ENCODE measurements at regions not wholly inside any gene's neighbourhood (a gene's known extent, or its start where the extent isn't known, plus 50 kb on each side); places are given as distances from the start of the nearest gene placed in this dataset.

DNA sequence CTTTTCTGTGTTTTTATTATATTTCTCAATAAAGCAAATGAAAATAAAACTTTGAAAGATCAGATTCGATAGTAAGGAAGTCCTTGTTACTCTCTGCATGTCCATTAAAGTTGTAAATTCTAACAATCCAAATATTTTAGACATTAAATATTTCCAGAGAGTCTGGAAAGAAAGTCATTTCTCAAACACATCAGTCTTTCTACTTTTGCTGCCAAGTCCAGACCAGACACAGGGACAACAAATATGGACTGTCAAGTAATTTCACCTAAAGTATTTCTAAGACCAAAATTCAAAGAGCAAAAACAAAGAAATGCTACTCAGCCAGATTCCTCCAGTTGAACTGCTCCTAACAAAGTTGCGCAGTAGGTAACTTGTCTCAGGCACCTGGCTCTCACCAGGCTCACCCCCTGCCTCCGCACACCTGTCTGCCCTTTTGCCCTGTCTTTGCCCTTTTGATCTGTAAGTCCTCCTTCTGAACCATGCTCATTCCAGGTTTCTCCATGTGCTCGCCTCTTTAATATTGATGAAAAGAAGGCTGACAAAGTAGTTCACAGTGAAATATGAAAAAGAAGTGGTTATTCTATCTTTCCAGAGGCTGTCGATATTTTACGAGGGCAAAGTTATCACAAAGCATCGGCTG, 300.5 kb downstream of the C7orf25 start:
- Mint-ChIP-seq H3K9me3 (peaks cover 0 to 5% (median 0%) of the 10 kb centered on the region in 3 donors), H3K36me3 (no peaks in the 10 kb centered on the region), H3K4me3 (no peak overlapping the region), H3K27ac (no peak overlapping the region), H3K4me1 (no peaks in the 10 kb centered on the region), H3K27me3 (peaks cover 0 to 3% of the 10 kb centered on the region in 2 donors)
- DNase-seq (no peak), ATAC-seq (replicated peaks in 1 of 4) (no peak)
- Histone ChIP-seq H3K36me3 (ENCODE audit: control insufficient read depth in 2 of 2, extremely low read depth in 1 of 2, insufficient read depth in 1 of 2, low read length in 1 of 2) (no peaks in the 10 kb centered on the region), H3K9me3 (no peaks in the 10 kb centered on the region), H3K27me3 (replicated peaks in 1 of 2; ENCODE audit: control insufficient read depth in 2 of 2, extremely low read depth in 1 of 2, insufficient read depth in 2 of 2, low read length in 1 of 2) (no peaks in the 10 kb centered on the region), H3K27ac (ENCODE audit: low read length) (no peak overlapping the region), H3K4me3 (ENCODE audit: control insufficient read depth in 1 of 2, extremely low read depth in 1 of 2, low read length in 1 of 2) (no peak overlapping the region), H3K4me1 (ENCODE audit: control insufficient read depth in 1 of 2, extremely low read depth in 1 of 2, insufficient read depth in 2 of 2, low read length in 2 of 2) (no peaks in the 10 kb centered on the region)
- 82% methylated on average over 6 of the region's 7 CpGs for WGBS (ENCODE audit: insufficient coverage)
- CTCF ChIA-PET, result no interaction called here
- POLR2A ChIA-PET, result no interaction called here

DNA sequence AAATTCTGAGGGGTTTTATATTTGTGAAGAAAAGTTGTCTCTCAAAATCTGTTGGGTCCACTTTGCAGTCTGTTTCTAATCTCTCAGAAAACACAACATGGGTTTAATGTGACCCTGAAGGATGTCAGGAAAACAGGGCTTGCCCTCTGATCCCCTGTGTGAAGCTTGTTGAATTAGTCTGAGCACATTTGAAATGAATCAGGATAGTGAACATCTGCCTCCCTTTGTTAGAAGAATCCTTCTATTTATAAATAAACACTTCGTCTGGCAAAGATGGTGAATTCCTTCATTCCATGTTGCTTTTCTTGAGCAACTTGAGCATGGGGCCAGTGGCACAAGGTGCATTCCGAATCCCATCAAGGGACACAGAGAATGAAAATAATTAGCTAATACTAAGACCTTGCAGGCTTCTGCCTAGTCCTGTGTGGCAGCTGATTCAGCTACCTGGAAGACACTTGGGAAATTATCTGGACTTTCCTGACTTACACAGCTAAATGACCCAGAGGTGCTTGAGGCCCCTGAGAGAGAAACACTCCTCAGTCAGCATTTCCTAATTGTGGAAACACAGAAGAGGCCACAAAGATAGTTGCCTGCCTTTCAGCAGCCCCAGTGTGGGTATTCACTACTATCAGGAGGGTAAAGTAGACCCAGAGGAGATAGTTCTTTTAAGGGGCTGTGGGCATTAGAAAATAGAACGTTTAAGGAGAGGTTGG, 305.5 kb downstream of the C7orf25 start:
- no peak overlapping the region for H3K27ac ChIP-seq (ENCODE audit: low read length)
- no peaks in the 10 kb centered on the region for H3K27me3 Mint-ChIP-seq
- no peak overlapping the region for H3K4me3 Mint-ChIP-seq
- ChIA-PET POLR2A (no interaction called here), CTCF (no interaction called here)
- no peaks in the 10 kb centered on the region for H3K4me1 Mint-ChIP-seq
- H3K36me3 Mint-ChIP-seq, result no peaks in the 10 kb centered on the region
- H3K4me3 ChIP-seq (ENCODE audit: control insufficient read depth in 1 of 2, extremely low read depth in 1 of 2, low read length in 1 of 2), result no peak overlapping the region
- WGBS (ENCODE audit: insufficient coverage), result 60% methylated on average over 1 of the region's 3 CpGs
- no peak overlapping the region for H3K27ac Mint-ChIP-seq
- H3K27me3 ChIP-seq (replicated peaks in 1 of 2; ENCODE audit: control insufficient read depth in 2 of 2, extremely low read depth in 1 of 2, insufficient read depth in 2 of 2, low read length in 1 of 2), result no peaks in the 10 kb centered on the region
- peaks cover 0 to 7% (median 0%) of the 10 kb centered on the region in 3 donors for H3K9me3 Mint-ChIP-seq
- no peaks in the 10 kb centered on the region for H3K9me3 ChIP-seq
- no peaks in the 10 kb centered on the region for H3K4me1 ChIP-seq (ENCODE audit: control insufficient read depth in 1 of 2, extremely low read depth in 1 of 2, insufficient read depth in 2 of 2, low read length in 2 of 2)
- ATAC-seq (replicated peaks in 1 of 4) (no peak), DNase-seq (no peak)
- H3K36me3 ChIP-seq (ENCODE audit: control insufficient read depth in 2 of 2, extremely low read depth in 1 of 2, insufficient read depth in 1 of 2, low read length in 1 of 2), result no peaks in the 10 kb centered on the region

DNA sequence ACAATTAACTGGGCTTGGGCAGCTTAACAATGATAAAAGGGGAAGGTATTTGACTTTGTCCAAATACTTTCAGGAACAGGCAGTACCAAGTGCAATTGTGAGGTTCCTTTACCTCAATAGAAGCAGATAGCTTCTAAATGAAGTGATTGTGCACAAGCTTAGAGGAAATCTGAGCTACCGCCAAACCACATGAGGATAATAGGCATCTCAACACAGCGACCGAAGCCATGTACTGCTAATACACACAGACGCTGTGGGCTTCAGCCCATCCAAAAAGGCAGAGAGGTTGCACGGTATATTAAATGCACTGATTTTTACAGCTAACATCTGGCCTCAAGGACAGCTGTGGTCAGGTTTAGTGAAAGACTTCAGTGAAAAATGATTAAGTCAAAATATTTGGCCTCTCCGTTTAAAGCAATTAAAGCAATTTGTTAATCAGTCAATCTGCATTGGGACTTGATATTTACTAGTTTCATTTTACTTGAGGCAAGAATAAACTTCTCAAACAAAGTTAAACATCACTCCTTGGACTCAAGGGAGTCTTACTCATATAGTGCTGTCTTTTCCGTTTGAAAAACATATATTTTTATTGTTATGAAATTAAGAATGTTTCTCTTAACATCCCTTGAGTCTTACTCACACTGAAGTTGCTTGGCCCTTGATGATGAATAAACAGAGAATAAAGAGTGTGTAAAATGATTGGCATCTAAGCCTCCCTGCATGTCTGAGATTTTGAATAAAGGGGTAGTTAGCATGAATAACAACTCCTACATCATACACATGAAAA, 306.3 kb downstream of the C7orf25 start:
- ATAC-seq (replicated peaks in 1 of 4) (no peak), DNase-seq (no peak)
- H3K4me3 Mint-ChIP-seq, result no peak overlapping the region
- H3K27me3 Mint-ChIP-seq, result no peaks in the 10 kb centered on the region
- WGBS (ENCODE audit: insufficient coverage), result 94% methylated on average over 3 of the region's 7 CpGs
- no peaks in the 10 kb centered on the region for H3K36me3 ChIP-seq (ENCODE audit: control insufficient read depth in 2 of 2, extremely low read depth in 1 of 2, insufficient read depth in 1 of 2, low read length in 1 of 2)
- peaks cover 0 to 7% (median 0%) of the 10 kb centered on the region in 3 donors for H3K9me3 Mint-ChIP-seq
- ChIA-PET POLR2A (no interaction called here), CTCF (no interaction called here)
- no peak overlapping the region for H3K27ac Mint-ChIP-seq
- no peaks in the 10 kb centered on the region for H3K27me3 ChIP-seq (replicated peaks in 1 of 2; ENCODE audit: control insufficient read depth in 2 of 2, extremely low read depth in 1 of 2, insufficient read depth in 2 of 2, low read length in 1 of 2)
- H3K36me3 Mint-ChIP-seq, result no peaks in the 10 kb centered on the region
- H3K9me3 ChIP-seq, result no peaks in the 10 kb centered on the region
- H3K27ac ChIP-seq (ENCODE audit: low read length), result no peak overlapping the region
- H3K4me1 ChIP-seq (ENCODE audit: control insufficient read depth in 1 of 2, extremely low read depth in 1 of 2, insufficient read depth in 2 of 2, low read length in 2 of 2), result no peaks in the 10 kb centered on the region
- no peaks in the 10 kb centered on the region for H3K4me1 Mint-ChIP-seq
- H3K4me3 ChIP-seq (ENCODE audit: control insufficient read depth in 1 of 2, extremely low read depth in 1 of 2, low read length in 1 of 2), result no peak overlapping the region

DNA sequence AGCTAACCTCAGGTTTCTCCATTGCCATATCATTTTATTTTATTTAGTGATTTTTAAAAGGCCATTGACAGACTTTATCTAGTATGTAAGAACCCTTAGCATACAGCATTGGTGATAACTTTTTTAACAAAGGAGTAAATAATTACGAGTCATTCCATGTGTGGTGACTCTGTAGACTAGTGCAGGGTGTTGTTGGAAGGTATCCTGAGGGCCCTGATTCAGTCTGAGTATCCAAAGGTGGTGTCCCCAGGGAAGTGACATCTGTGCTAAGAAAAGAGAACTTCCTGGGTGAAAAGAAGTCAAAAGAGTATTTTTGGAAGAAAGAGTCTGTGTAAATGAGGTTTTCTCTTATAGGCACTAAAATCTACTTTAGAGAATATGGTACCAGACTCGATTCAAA, 308.4 kb downstream of the C7orf25 start:
- ChIA-PET POLR2A (no interaction called here), CTCF (no interaction called here)
- H3K27me3 ChIP-seq (replicated peaks in 1 of 2; ENCODE audit: control insufficient read depth in 2 of 2, extremely low read depth in 1 of 2, insufficient read depth in 2 of 2, low read length in 1 of 2), result no peaks in the 10 kb centered on the region
- Mint-ChIP-seq H3K4me1 (no peaks in the 10 kb centered on the region), H3K36me3 (no peaks in the 10 kb centered on the region), H3K27me3 (no peaks in the 10 kb centered on the region), H3K9me3 (peaks cover 0 to 7% (median 0%) of the 10 kb centered on the region in 3 donors), H3K4me3 (no peak overlapping the region), H3K27ac (no peak overlapping the region)
- WGBS (ENCODE audit: insufficient coverage), result 100% methylated on average over 1 of the region's 2 CpGs
- H3K9me3 ChIP-seq, result no peaks in the 10 kb centered on the region
- ATAC-seq (replicated peaks in 1 of 4) (no peak), DNase-seq (no peak)
- no peaks in the 10 kb centered on the region for H3K36me3 ChIP-seq (ENCODE audit: control insufficient read depth in 2 of 2, extremely low read depth in 1 of 2, insufficient read depth in 1 of 2, low read length in 1 of 2)
- H3K4me3 ChIP-seq (ENCODE audit: control insufficient read depth in 1 of 2, extremely low read depth in 1 of 2, low read length in 1 of 2), result no peak overlapping the region
- H3K4me1 ChIP-seq (ENCODE audit: control insufficient read depth in 1 of 2, extremely low read depth in 1 of 2, insufficient read depth in 2 of 2, low read length in 2 of 2), result no peaks in the 10 kb centered on the region
- no peak overlapping the region for H3K27ac ChIP-seq (ENCODE audit: low read length)

DNA sequence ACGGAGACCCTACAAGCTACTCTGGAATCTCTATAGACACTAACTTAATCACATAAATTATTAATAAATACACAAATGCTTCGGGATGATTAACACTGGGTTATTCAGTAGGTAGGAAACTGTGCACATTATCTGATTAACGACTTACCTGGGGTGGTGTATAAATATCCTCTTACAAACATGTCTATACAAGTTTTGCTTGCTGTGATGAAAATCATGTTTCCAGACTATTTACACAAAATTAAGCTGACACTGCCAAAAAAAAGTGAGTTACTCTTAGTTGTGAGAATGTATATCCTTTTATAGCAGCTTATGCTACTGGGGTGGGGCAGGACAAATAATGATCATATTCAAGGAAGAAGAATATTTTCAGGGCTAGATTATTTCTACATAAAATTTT, 314.6 kb downstream of the C7orf25 start:
- Histone ChIP-seq H3K4me1 (ENCODE audit: control insufficient read depth in 1 of 2, extremely low read depth in 1 of 2, insufficient read depth in 2 of 2, low read length in 2 of 2) (no peaks in the 10 kb centered on the region), H3K27ac (ENCODE audit: low read length) (no peak overlapping the region), H3K4me3 (ENCODE audit: control insufficient read depth in 1 of 2, extremely low read depth in 1 of 2, low read length in 1 of 2) (no peak overlapping the region), H3K36me3 (ENCODE audit: control insufficient read depth in 2 of 2, extremely low read depth in 1 of 2, insufficient read depth in 1 of 2, low read length in 1 of 2) (no peaks in the 10 kb centered on the region), H3K9me3 (no peaks in the 10 kb centered on the region), H3K27me3 (replicated peaks in 1 of 2; ENCODE audit: control insufficient read depth in 2 of 2, extremely low read depth in 1 of 2, insufficient read depth in 2 of 2, low read length in 1 of 2) (no peaks in the 10 kb centered on the region)
- Mint-ChIP-seq H3K36me3 (no peaks in the 10 kb centered on the region), H3K9me3 (peaks cover 0 to 10% (median 5%) of the 10 kb centered on the region in 3 donors), H3K4me3 (no peak overlapping the region), H3K27ac (no peak overlapping the region), H3K27me3 (no peaks in the 10 kb centered on the region), H3K4me1 (no peaks in the 10 kb centered on the region)
- no CpG with 5 or more reads among the region's 3 CpGs for WGBS (ENCODE audit: insufficient coverage)
- DNase-seq (no peak), ATAC-seq (replicated peaks in 1 of 4) (no peak)
- ChIA-PET CTCF (no interaction called here), POLR2A (no interaction called here)

DNA sequence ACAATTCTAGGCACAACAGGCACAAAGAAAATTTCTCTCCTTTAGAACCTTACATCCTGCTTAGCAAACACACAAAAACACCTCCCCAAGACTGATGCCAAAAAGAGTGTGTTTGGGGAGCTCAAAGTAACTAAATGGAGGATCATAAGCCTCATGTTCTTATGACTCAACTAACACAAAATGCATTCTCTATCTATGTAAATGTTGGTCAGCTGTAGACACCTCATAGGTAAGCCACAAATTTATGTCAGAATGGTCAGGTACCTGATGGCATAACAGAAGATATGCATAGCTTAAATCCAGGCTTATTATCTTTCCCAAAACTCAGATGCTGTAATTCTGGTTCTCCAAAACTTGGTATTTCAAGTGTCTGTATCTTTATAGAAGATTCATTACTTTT, 315.1 kb downstream of the C7orf25 start:
- peaks cover 0 to 2% of the 10 kb centered on the region in 2 donors for H3K27me3 Mint-ChIP-seq
- no peaks in the 10 kb centered on the region for H3K4me1 ChIP-seq (ENCODE audit: control insufficient read depth in 1 of 2, extremely low read depth in 1 of 2, insufficient read depth in 2 of 2, low read length in 2 of 2)

More for the DNA sequence above, 315.1 kb downstream of the C7orf25 start:
- no peak overlapping the region for H3K27ac ChIP-seq (ENCODE audit: low read length)
- CTCF ChIA-PET, result no interaction called here
- no peaks in the 10 kb centered on the region for H3K36me3 Mint-ChIP-seq
- H3K9me3 Mint-ChIP-seq, result peaks cover 0 to 8% (median 6%) of the 10 kb centered on the region in 3 donors
- POLR2A ChIA-PET, result no interaction called here
- H3K4me3 Mint-ChIP-seq, result no peak overlapping the region
- H3K27ac Mint-ChIP-seq, result no peak overlapping the region
- ATAC-seq (replicated peaks in 1 of 4) (no peak), DNase-seq (no peak)
- H3K9me3 ChIP-seq, result no peaks in the 10 kb centered on the region
- H3K36me3 ChIP-seq (ENCODE audit: control insufficient read depth in 2 of 2, extremely low read depth in 1 of 2, insufficient read depth in 1 of 2, low read length in 1 of 2), result no peaks in the 10 kb centered on the region
- H3K27me3 ChIP-seq (replicated peaks in 1 of 2; ENCODE audit: control insufficient read depth in 2 of 2, extremely low read depth in 1 of 2, insufficient read depth in 2 of 2, low read length in 1 of 2), result no peaks in the 10 kb centered on the region
- no peaks in the 10 kb centered on the region for H3K4me1 Mint-ChIP-seq
- no peak overlapping the region for H3K4me3 ChIP-seq (ENCODE audit: control insufficient read depth in 1 of 2, extremely low read depth in 1 of 2, low read length in 1 of 2)

Data from T-cell (primary cell).